NCI-H2196 (cell line): ENCODE measurements at regions not wholly inside any gene's neighbourhood (a gene's known extent, or its start where the extent isn't known, plus 50 kb on each side); places are given as distances from the start of the nearest gene placed in this dataset.

Experiments used
- DNase-seq: peaks from one replicate; lab custom pipeline; 2025; ENCODE audit not compliant: unreplicated experiment; lab: John Stamatoyannopoulos, UW

DNA sequence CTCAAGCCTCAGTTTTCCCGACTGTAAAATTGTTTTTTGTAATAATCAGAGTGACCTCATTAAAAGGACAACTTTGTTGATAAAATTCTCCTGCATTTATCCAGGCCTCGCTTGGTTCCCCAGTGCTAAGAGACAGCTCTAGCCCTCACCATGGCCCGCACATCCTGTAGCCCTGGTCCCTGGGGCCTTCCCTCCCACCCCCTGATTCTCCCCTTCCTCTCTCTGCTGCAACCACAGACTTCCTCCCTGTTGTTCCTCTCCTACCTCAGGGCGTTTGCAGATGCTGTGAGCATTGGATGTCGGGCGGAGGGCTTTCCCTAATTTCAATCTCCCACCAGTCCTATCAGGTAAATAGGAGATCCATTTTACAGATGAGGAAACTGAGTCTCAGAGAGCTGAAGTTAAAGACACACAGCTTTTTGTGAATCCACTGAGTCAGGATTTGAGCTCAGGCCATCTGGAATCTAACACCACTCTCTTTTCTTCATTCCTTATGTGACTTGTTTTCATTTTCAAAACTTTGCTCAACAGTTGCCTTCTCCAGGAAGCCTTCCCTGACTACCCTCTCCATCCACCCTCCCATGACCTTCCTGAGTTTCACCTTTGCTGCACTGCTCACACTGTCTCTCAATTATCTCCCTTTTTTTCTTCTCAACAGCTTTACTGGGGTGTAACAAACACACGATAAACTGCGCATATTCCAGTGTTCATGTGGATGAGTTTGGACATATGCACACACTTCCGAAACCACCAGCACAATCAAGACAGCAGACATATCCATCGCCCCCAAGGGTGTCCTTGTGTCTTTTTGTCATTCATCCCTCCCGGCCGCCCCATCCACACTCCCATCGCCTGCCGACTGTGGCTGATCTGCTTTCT, 107.1 kb downstream of the CEBPB start:
- DNase-seq: no peak

GRCh38 chr20:50298554-50299324, 108.1 kb downstream of the CEBPB start:
- DNase-seq: no peak

GRCh38 chr20:50299325-50299629, 108.6 kb downstream of the CEBPB start:
- no peak for DNase-seq

- no peak for DNase-seq
These were observed 110.5 kb downstream of the CEBPB start for GRCh38 chr20:50301165-50301564.

- no peak for DNase-seq
These were observed 111.1 kb downstream of the CEBPB start for GRCh38 chr20:50301712-50302111.

DNA sequence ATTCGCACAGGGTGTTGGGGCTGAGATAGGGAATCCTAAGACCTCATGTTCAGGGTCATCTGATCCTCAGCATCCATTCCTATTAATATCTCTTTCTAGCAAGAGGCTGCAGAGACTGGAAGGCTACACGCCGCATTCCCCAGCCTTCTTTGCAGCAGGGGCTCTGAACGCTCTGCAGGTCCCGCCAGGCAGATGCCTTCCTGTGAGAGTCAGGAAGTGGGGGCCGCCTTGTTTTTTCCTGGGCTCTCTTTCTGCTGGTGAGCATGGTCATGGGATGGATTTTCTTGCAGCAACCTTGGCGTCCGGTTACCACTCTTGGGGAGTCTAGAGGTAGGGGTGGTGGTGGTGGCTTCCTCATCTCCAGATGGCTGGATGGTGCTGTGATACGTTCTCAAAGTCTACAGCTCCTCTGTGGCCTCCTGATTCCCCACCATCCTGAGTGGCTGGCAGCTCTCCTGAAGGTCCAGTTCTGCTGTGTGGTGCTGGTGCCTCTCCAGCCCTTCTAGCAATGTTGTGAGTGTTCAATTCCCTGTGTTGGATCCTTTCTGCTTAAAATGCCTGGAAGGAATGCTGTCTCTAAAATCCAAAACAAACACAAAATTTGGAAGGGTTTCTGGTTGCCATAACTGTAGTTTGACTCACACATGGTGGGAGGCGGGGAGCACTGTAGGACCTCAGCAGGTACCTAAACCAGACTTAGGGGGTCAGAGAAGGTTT, 111.9 kb downstream of the CEBPB start:
- no peak for DNase-seq

DNA sequence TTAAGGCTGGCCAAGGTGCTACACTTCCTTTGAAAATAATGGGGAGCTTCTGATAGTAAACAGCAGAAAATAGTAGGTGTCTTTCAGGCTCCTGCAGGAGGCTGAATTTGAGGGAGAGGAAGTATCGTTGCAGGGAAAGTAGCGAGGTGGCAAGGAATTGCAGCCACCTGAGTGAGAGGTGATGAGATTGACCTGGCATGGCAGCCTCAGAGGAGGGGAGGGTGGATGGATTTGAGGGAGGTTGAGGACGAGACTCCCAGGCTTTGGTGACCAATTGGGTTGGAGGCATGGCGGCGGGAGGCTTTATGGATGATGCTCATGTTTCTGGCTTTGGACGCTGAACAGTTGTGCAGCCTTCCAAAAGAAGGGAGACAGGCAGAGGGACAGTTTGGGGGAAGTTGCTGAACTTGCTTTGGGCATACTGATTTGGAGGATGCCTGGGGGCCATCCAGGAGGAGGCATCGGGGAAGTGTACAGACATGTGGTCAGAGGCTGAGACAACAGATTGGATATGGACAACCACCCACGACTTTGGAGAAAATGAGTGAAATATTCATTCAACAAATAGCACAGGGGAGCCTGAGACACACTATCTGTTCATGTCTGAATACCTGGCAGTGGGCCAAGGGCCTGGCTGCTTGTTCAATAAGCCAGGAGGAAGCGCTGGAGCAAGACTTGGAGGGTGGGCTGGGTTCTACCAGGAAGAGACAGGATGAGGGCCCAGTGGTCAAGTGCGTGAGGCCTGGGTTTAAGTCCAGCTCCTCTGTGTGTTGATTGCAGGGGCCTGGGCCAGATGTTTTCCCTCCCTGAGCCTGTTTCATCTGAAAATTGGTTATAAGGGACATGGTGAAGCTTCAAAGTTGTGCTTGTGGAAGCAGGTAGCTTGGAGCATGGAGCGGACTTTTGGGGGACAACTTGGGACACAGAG, 113.2 kb downstream of the CEBPB start:
- peak; percentile 58 for DNase-seq

- no peak for DNase-seq
These were observed 113.8 kb downstream of the CEBPB start for GRCh38 chr20:50304501-50304856.

- no peak for DNase-seq
These were observed 114.4 kb downstream of the CEBPB start for GRCh38 chr20:50304923-50305635.

- peak; percentile 58 for DNase-seq
These were observed 115.2 kb downstream of the CEBPB start for GRCh38 chr20:50305636-50306477.

DNA sequence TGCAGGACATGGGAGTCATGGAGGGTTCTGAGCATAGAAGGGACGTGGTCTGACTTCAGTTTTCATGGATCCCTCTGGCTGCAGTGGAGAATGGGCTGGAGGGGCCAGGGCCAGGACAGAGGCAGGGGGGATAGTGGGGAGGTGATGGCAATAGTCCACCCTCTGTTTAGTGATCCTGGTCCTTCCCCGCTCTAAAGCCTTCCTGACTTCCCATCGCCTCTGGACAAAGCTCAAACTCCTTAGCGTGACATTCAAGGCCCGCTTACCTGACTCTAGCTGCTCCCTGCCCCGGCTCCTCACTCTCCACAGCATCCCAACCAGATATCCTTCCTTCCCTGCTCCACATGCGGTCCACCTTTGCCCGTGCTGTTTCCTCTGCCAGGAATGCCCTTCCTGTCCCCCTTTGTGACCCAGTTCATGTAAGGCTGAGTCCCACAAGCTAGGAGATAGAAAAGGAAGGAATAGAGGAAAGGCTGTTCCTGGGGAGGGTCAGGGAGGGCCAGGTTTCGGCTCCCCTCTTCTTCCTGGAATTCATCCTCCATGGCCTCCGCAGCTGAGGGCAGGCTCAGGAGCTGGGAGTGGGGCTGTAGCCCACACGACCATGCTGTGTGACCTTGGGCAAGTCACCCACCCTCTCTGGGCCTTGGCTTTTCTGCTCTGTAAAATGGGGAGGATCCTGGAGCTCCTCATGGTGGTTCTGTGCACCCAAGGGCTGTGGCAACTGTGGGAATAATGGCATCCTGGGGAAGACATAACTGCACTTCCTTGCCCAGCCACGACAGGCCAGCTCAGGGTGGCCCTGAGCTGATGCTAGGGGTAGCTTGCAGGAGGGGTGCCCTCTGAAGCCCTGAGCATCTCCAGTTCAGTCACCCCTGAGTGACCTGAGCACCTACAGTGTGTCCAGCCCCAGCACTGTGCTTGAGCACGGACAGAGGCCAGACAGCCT, 116.1 kb downstream of the CEBPB start:
- DNase-seq: no peak

- DNase-seq: no peak
These were observed 117.5 kb downstream of the CEBPB start for GRCh38 chr20:50308166-50308512.

GRCh38 chr20:50308513-50309279, 118.1 kb downstream of the CEBPB start:
- no peak for DNase-seq

- DNase-seq: no peak
These were observed 118.7 kb downstream of the CEBPB start for GRCh38 chr20:50309280-50309763.

GRCh38 chr20:50309764-50310672, 119.4 kb downstream of the CEBPB start:
- DNase-seq: no peak

DNA sequence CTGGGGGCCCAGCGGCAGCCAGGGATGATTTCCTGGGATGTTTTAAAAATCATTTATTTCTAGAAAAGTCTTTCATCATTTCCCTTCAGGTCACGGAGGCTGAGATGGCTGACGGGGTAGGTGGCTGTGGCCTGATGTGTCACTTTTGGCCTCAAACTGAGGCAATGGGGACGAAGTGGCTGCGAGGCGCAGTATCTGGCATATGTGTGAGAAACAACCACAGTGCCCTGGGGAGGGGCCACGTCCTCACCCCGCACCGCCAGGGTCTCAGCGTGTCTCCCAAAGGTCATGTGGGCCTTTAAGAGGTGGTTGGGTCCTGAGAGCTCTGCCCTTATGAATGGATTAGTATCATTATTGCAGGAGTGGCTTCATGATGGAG, 120.0 kb downstream of the CEBPB start:
- DNase-seq: no peak
